ENCODE measurements at regions not wholly inside any gene's neighbourhood (a gene's known extent, or its start where the extent isn't known, plus 50 kb on each side); places are given as distances from the start of the nearest gene placed in this dataset.
"Not testable (repeated sequence)": the region's sequence is repeated elsewhere in the genome, so short reads cannot be mapped to it uniquely, and the experiment has no call there.

DNA sequence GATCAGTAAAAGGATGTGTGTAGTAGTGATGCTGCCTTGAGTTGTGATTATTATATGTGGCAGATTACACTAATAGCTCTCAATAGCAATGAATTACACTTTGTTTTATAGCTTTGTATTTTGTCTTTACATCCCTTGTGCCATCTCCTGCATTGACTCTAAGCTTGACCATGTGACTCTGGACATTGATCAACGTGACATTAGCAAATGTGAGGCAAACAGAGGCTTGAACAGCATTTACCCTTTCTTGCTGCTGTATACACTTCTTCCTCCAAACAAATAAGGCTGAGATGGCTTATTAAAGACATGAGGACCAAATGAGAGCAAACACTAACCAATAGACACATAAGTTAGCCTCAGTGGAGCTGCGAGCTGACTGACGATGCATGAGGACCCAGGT, 63.5 kb downstream of the MAD2L1 start:
- DNase-seq (no peak), ATAC-seq (no peak)
- TF ChIP-seq EZH2phosphoT487 (IDR thresholded peaks at IDR 0.05; ENCODE audit: borderline replicate concordance, low read length), result no peak
- no peak for TF ChIP-seq EZH2 (IDR thresholded peaks at IDR 0.05; ENCODE audit: low read length, unreplicated experiment)
- TF ChIP-seq, protein P1, sequence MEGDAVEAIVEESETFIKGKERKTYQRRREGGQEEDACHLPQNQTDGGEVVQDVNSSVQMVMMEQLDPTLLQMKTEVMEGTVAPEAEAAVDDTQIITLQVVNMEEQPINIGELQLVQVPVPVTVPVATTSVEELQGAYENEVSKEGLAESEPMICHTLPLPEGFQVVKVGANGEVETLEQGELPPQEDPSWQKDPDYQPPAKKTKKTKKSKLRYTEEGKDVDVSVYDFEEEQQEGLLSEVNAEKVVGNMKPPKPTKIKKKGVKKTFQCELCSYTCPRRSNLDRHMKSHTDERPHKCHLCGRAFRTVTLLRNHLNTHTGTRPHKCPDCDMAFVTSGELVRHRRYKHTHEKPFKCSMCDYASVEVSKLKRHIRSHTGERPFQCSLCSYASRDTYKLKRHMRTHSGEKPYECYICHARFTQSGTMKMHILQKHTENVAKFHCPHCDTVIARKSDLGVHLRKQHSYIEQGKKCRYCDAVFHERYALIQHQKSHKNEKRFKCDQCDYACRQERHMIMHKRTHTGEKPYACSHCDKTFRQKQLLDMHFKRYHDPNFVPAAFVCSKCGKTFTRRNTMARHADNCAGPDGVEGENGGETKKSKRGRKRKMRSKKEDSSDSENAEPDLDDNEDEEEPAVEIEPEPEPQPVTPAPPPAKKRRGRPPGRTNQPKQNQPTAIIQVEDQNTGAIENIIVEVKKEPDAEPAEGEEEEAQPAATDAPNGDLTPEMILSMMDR (conservative IDR thresholded peaks at IDR 0.05; ENCODE audit: low read depth, low read length), result no peak
- no peaks in the 10 kb centered on the region for H3K4me1 ChIP-seq (ENCODE audit: insufficient read depth, low read length)
- no peak overlapping the region for H2AFZ ChIP-seq (ENCODE audit: low read length)
- H3K4me2 ChIP-seq (ENCODE audit: low read length), result no peak overlapping the region
- H3K36me3 ChIP-seq (ENCODE audit: low read depth, low read length), result no peaks in the 10 kb centered on the region
- intact Hi-C loops (cut with micrococcal nuclease), result no loop called here
- H3K79me2 ChIP-seq (ENCODE audit: low read length), result no peaks in the 10 kb centered on the region
- POLR2A ChIA-PET (ENCODE audit: unreplicated experiment), result no interaction called here
- CTCF ChIA-PET, result no interaction called here
- no peaks in the 10 kb centered on the region for H3F3A ChIP-seq (ENCODE audit: low read length, unreplicated experiment)
- no peak overlapping the region for H3K27ac ChIP-seq (ENCODE audit: low read length)
- H3K9me2 ChIP-seq (replicated peaks; ENCODE audit: low read length), result no peaks in the 10 kb centered on the region
- BruUV-seq (replicated peaks), result no TSS peak
- no peak overlapping the region for H3K9ac ChIP-seq (ENCODE audit: low read length)
- no peak overlapping the region for H3K4me3 ChIP-seq (ENCODE audit: low read length)
- no peaks in the 10 kb centered on the region for H4K20me1 ChIP-seq (ENCODE audit: low read length)
- no peaks in the 10 kb centered on the region for H3K9me3 ChIP-seq (ENCODE audit: low read length)
- no peaks in the 10 kb centered on the region for H3K27me3 ChIP-seq (ENCODE audit: low read length)

DNA sequence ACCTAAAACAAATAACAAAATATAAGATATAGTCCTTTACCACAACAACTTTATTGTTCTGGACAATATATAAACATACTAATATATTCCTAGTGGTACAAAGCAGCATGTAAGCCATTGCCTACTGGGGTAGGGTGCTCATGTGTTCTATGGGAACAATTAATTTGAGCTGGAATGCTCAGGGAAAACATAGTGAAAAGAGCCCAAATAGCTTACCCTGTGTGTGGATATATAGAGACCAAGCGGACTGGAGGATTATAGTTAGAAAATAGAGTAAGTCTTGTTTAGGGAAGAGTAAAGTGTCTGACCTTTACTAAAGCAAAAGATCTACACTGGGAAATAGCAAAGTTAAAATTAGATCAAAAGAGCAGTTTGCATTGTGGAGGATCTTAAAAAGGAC, 64.8 kb downstream of the MAD2L1 start:
- H3K79me2 ChIP-seq (ENCODE audit: low read length), result no peaks in the 10 kb centered on the region
- ChIA-PET CTCF (no interaction called here), POLR2A (ENCODE audit: unreplicated experiment) (no interaction called here)
- no TSS peak for BruUV-seq (replicated peaks)
- H3K9me3 ChIP-seq (ENCODE audit: low read length), result no peaks in the 10 kb centered on the region
- H3F3A ChIP-seq (ENCODE audit: low read length, unreplicated experiment), result no peaks in the 10 kb centered on the region
- no peak for DNase-seq
- no peak for ATAC-seq
- H3K9ac ChIP-seq (ENCODE audit: low read length), result no peak overlapping the region
- no peak overlapping the region for H3K27ac ChIP-seq (ENCODE audit: low read length)
- no peaks in the 10 kb centered on the region for H3K36me3 ChIP-seq (ENCODE audit: low read depth, low read length)
- no peak overlapping the region for H3K4me2 ChIP-seq (ENCODE audit: low read length)
- no peaks in the 10 kb centered on the region for H3K9me2 ChIP-seq (replicated peaks; ENCODE audit: low read length)
- no peaks in the 10 kb centered on the region for H3K27me3 ChIP-seq (ENCODE audit: low read length)
- no peak overlapping the region for H2AFZ ChIP-seq (ENCODE audit: low read length)
- intact Hi-C loops (cut with micrococcal nuclease), result no loop called here
- no peaks in the 10 kb centered on the region for H4K20me1 ChIP-seq (ENCODE audit: low read length)
- no peak overlapping the region for H3K4me3 ChIP-seq (ENCODE audit: low read length)
- TF ChIP-seq EZH2phosphoT487 (IDR thresholded peaks at IDR 0.05; ENCODE audit: borderline replicate concordance, low read length) (no peak), EZH2 (IDR thresholded peaks at IDR 0.05; ENCODE audit: low read length, unreplicated experiment) (no peak)
- TF ChIP-seq, protein P1 (conservative IDR thresholded peaks at IDR 0.05; ENCODE audit: low read depth, low read length), result no peak
- H3K4me1 ChIP-seq (ENCODE audit: insufficient read depth, low read length), result no peaks in the 10 kb centered on the region

DNA sequence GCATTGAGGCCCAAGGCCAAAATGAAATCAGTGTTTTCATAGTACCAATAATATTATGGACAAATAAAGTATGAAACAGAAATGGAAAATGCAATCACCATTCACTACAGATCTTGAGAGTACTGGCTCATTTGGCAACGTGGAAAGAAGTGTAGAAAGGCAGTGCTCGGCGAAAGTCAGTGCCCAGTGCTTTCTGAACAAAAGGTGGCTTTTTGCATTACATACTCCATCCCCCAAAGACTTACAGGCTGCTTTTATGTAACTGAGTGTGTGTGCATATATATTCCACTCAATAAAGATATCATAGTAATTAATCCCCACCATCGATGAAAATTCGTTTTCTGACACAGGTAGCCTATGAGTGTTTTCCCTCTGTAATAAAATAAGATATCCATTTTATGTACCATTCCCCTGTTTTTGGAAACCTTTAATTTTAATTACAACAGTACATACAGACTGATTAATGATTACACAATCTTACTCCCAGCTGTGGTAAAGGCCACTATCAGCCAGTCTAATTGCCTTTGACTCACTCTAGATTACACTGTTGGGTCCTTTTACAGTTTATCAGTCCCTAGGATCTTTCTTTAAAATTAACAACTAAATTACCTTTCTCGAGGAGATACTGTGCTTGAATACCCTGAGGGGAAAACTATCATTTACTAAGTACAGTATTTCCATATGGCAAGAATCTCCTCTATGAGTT, 65.9 kb downstream of the MAD2L1 start:
- H3K27ac ChIP-seq (ENCODE audit: low read length), result no peak overlapping the region
- H4K20me1 ChIP-seq (ENCODE audit: low read length), result no peaks in the 10 kb centered on the region
- H3K4me1 ChIP-seq (ENCODE audit: insufficient read depth, low read length), result no peaks in the 10 kb centered on the region
- H3K4me2 ChIP-seq (ENCODE audit: low read length), result no peak overlapping the region
- TF ChIP-seq, protein P1 (conservative IDR thresholded peaks at IDR 0.05; ENCODE audit: low read depth, low read length), result no peak
- TF ChIP-seq EZH2 (IDR thresholded peaks at IDR 0.05; ENCODE audit: low read length, unreplicated experiment), result no peak
- TF ChIP-seq EZH2phosphoT487 (IDR thresholded peaks at IDR 0.05; ENCODE audit: borderline replicate concordance, low read length), result no peak
- H3K9ac ChIP-seq (ENCODE audit: low read length), result no peak overlapping the region
- no peaks in the 10 kb centered on the region for H3K36me3 ChIP-seq (ENCODE audit: low read depth, low read length)
- H3K4me3 ChIP-seq (ENCODE audit: low read length), result no peak overlapping the region
- ChIA-PET POLR2A (ENCODE audit: unreplicated experiment) (no interaction called here), CTCF (no interaction called here)
- no peak for DNase-seq
- ATAC-seq, result no peak
- H3K27me3 ChIP-seq (ENCODE audit: low read length), result no peaks in the 10 kb centered on the region
- intact Hi-C loops (cut with micrococcal nuclease), result no loop called here
- H3K9me3 ChIP-seq (ENCODE audit: low read length), result no peaks in the 10 kb centered on the region
- H3F3A ChIP-seq (ENCODE audit: low read length, unreplicated experiment), result no peaks in the 10 kb centered on the region
- H3K79me2 ChIP-seq (ENCODE audit: low read length), result no peaks in the 10 kb centered on the region
- H3K9me2 ChIP-seq (replicated peaks; ENCODE audit: low read length), result no peaks in the 10 kb centered on the region
- H2AFZ ChIP-seq (ENCODE audit: low read length), result no peak overlapping the region
- no TSS peak for BruUV-seq (replicated peaks)

DNA sequence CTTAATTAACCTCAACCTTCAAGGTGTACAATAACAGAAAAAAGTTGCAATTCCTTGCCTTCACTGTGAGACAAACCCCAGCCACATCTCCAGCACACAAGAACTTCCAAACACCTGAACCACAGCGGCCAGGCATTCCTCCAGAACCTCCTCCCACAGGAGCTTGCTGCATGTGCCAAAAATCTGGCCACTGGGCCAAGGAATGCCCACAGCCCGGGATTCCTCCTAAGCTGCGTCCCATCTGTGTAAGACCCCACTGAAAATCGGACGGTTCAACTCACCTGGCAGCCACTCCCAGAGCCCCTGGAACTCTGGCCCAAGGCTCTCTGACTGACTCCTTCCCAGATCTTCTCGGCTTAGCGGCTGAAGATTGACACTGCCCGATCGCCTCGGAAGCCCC, 70.6 kb downstream of the MAD2L1 start:
- POLR2A ChIA-PET (ENCODE audit: unreplicated experiment); H3K27me3 ChIP-seq (ENCODE audit: low read length); H3K36me3 ChIP-seq (ENCODE audit: low read depth, low read length); DNase-seq; H3K4me1 ChIP-seq (ENCODE audit: insufficient read depth, low read length); BruUV-seq (replicated peaks); H3K9me3 ChIP-seq (ENCODE audit: low read length); intact Hi-C loops (cut with micrococcal nuclease); H3F3A ChIP-seq (ENCODE audit: low read length, unreplicated experiment); H3K4me2 ChIP-seq (ENCODE audit: low read length); CTCF ChIA-PET; H3K27ac ChIP-seq (ENCODE audit: low read length); ATAC-seq; H4K20me1 ChIP-seq (ENCODE audit: low read length); H3K9me2 ChIP-seq (replicated peaks; ENCODE audit: low read length); H3K4me3 ChIP-seq (ENCODE audit: low read length); H3K79me2 ChIP-seq (ENCODE audit: low read length); H2AFZ ChIP-seq (ENCODE audit: low read length); H3K9ac ChIP-seq (ENCODE audit: low read length): not testable (repeated sequence)
